Immature natural killer cell (primary cell): ENCODE measurements at regions not wholly inside any gene's neighbourhood (a gene's known extent, or its start where the extent isn't known, plus 50 kb on each side); places are given as distances from the start of the nearest gene placed in this dataset.

ENCODE experiments used
- DNase-seq, 3 donors: peaks; one replicate each; pipeline ENCODE4 v3.0.0; 2022; ENCODE audit warnings: mixed read lengths in 1 of 3
- H3K27ac Mint-ChIP-seq, 6 donors: one replicate each; pipeline ENCODE4 v1.8.0; 2020; ENCODE audit warnings: mixed read lengths in 6 of 6, mild to moderate bottlenecking in 5 of 6, inconsistent platforms in 4 of 6, moderate library complexity in 3 of 6
- H3K27me3 Mint-ChIP-seq, 3 donors: one replicate each; pipeline ENCODE4 v1.8.0; 2020 to 2021; ENCODE audit warnings: low read depth in 3 of 3, mild to moderate bottlenecking in 3 of 3, mixed read lengths in 3 of 3, moderate library complexity in 3 of 3, inconsistent platforms in 1 of 3
- H3K36me3 Mint-ChIP-seq, 3 donors: one replicate each; pipeline ENCODE4 v1.8.0; 2020; ENCODE audit warnings: mixed read lengths in 3 of 3, inconsistent platforms in 2 of 3, mild to moderate bottlenecking in 2 of 3
- H3K4me1 Mint-ChIP-seq, 2 donors: one replicate each; pipeline ENCODE4 v1.8.0; 2020; ENCODE audit warnings: inconsistent platforms in 2 of 2, mild to moderate bottlenecking in 2 of 2, mixed read lengths in 2 of 2, moderate library complexity in 1 of 2
- H3K4me3 Mint-ChIP-seq, 5 donors: one replicate each; pipeline ENCODE4 v1.8.0; 2020; ENCODE audit warnings: mild to moderate bottlenecking in 5 of 5, mixed read lengths in 5 of 5, inconsistent platforms in 3 of 5, moderate library complexity in 3 of 5
- H3K9me3 Mint-ChIP-seq, 6 donors: one replicate each; pipeline ENCODE4 v1.8.0; 2020; ENCODE audit warnings: mild to moderate bottlenecking in 6 of 6, mixed read lengths in 6 of 6, inconsistent platforms in 4 of 6, moderate library complexity in 3 of 6

- Mint-ChIP-seq H3K36me3 (no peaks in the 10 kb centered on the region), H3K27me3 (peaks cover 0 to 7% (median 0%) of the 10 kb centered on the region in 3 donors), H3K9me3 (no peaks in the 10 kb centered on the region), H3K27ac (no peak overlapping the region), H3K4me1 (no peaks in the 10 kb centered on the region), H3K4me3 (no peak overlapping the region)
- DNase-seq: no peak
Measured at GRCh38 chr9:107615321-107615720, 125.8 kb upstream of the KLF4 start.

GRCh38 chr9:107614765-107615164 is 125.2 kb upstream of the KLF4 start:
- DNase-seq: no peak
- Mint-ChIP-seq H3K36me3 (no peaks in the 10 kb centered on the region), H3K9me3 (no peaks in the 10 kb centered on the region), H3K27ac (no peak overlapping the region), H3K27me3 (peaks cover 0 to 7% (median 0%) of the 10 kb centered on the region in 3 donors), H3K4me1 (no peaks in the 10 kb centered on the region), H3K4me3 (no peak overlapping the region)

GRCh38 chr9:107613321-107613720 is 123.8 kb upstream of the KLF4 start:
- no peak for DNase-seq
- Mint-ChIP-seq H3K36me3 (no peaks in the 10 kb centered on the region), H3K4me1 (no peaks in the 10 kb centered on the region), H3K9me3 (no peaks in the 10 kb centered on the region), H3K4me3 (no peak overlapping the region), H3K27me3 (peaks cover 0 to 7% (median 0%) of the 10 kb centered on the region in 3 donors), H3K27ac (no peak overlapping the region)

- H3K36me3 Mint-ChIP-seq: no peaks in the 10 kb centered on the region
- H3K27me3 Mint-ChIP-seq: peaks cover 0 to 9% (median 1%) of the 10 kb centered on the region in 3 donors
- no peak overlapping the region for H3K4me3 Mint-ChIP-seq
- H3K9me3 Mint-ChIP-seq: no peaks in the 10 kb centered on the region
- no peak overlapping the region for H3K27ac Mint-ChIP-seq
- no peak for DNase-seq
- H3K4me1 Mint-ChIP-seq: no peaks in the 10 kb centered on the region
Measured at GRCh38 chr9:107612136-107612535, 122.6 kb upstream of the KLF4 start.

GRCh38 chr9:107609547-107609946 is 120.0 kb upstream of the KLF4 start:
- H3K9me3 Mint-ChIP-seq: no peaks in the 10 kb centered on the region
- no peaks in the 10 kb centered on the region for H3K36me3 Mint-ChIP-seq
- no peak for DNase-seq
- no peak overlapping the region for H3K4me3 Mint-ChIP-seq
- no peaks in the 10 kb centered on the region for H3K4me1 Mint-ChIP-seq
- H3K27me3 Mint-ChIP-seq: peaks cover 0 to 5% (median 1%) of the 10 kb centered on the region in 3 donors
- no peak overlapping the region for H3K27ac Mint-ChIP-seq

GRCh38 chr9:107606149-107606790 is 116.7 kb upstream of the KLF4 start:
- Mint-ChIP-seq H3K9me3 (no peaks in the 10 kb centered on the region), H3K36me3 (no peaks in the 10 kb centered on the region), H3K4me1 (no peaks in the 10 kb centered on the region), H3K27me3 (peaks cover 0 to 4% (median 3%) of the 10 kb centered on the region in 3 donors), H3K4me3 (no peak overlapping the region), H3K27ac (no peak overlapping the region)
- DNase-seq: no peak

GRCh38 chr9:107605041-107605440 is 115.5 kb upstream of the KLF4 start:
- Mint-ChIP-seq H3K4me3 (no peak overlapping the region), H3K27ac (no peak overlapping the region), H3K27me3 (peaks cover 0 to 3% (median 2%) of the 10 kb centered on the region in 3 donors)

GRCh38 chr9:107603281-107603680 is 113.7 kb upstream of the KLF4 start:
- Mint-ChIP-seq H3K27me3 (peaks cover 0 to 3% (median 2%) of the 10 kb centered on the region in 3 donors), H3K4me3 (no peak overlapping the region), H3K9me3 (peaks cover 0 to 1% (median 0%) of the 10 kb centered on the region in 6 donors), H3K27ac (no peak overlapping the region), H3K36me3 (no peaks in the 10 kb centered on the region), H3K4me1 (no peaks in the 10 kb centered on the region)
- no peak for DNase-seq

More at GRCh38 chr9:107605041-107605440, 115.5 kb upstream of the KLF4 start:
- no peaks in the 10 kb centered on the region for H3K4me1 Mint-ChIP-seq
- no peaks in the 10 kb centered on the region for H3K36me3 Mint-ChIP-seq
- no peaks in the 10 kb centered on the region for H3K9me3 Mint-ChIP-seq
- DNase-seq: no peak

- Mint-ChIP-seq H3K36me3 (no peaks in the 10 kb centered on the region), H3K27ac (no peak overlapping the region), H3K4me1 (no peaks in the 10 kb centered on the region), H3K9me3 (peaks cover 0 to 1% (median 0%) of the 10 kb centered on the region in 6 donors), H3K27me3 (peaks cover 0 to 2% (median 1%) of the 10 kb centered on the region in 3 donors), H3K4me3 (no peak overlapping the region)
- no peak for DNase-seq
Measured at GRCh38 chr9:107600060-107600573, 110.5 kb upstream of the KLF4 start.

- H3K9me3 Mint-ChIP-seq: peaks cover 0 to 1% (median 0%) of the 10 kb centered on the region in 6 donors
Measured at GRCh38 chr9:107597743-107598217, 108.2 kb upstream of the KLF4 start.

GRCh38 chr9:107594908-107595530 is 105.5 kb upstream of the KLF4 start:
- H3K36me3 Mint-ChIP-seq: no peaks in the 10 kb centered on the region
- no peak overlapping the region for H3K4me3 Mint-ChIP-seq
- no peaks in the 10 kb centered on the region for H3K4me1 Mint-ChIP-seq
- no peak for DNase-seq
- H3K27me3 Mint-ChIP-seq: peaks cover 0 to 2% (median 2%) of the 10 kb centered on the region in 3 donors
- H3K9me3 Mint-ChIP-seq: peaks cover 0 to 1% (median 0%) of the 10 kb centered on the region in 6 donors
- H3K27ac Mint-ChIP-seq: no peak overlapping the region

More at GRCh38 chr9:107597743-107598217, 108.2 kb upstream of the KLF4 start:
- H3K27ac Mint-ChIP-seq: no peak overlapping the region
- H3K4me1 Mint-ChIP-seq: no peaks in the 10 kb centered on the region
- H3K36me3 Mint-ChIP-seq: no peaks in the 10 kb centered on the region
- H3K4me3 Mint-ChIP-seq: no peak overlapping the region
- H3K27me3 Mint-ChIP-seq: peaks cover 0 to 2% (median 0%) of the 10 kb centered on the region in 3 donors
- DNase-seq: no peak

- H3K27me3 Mint-ChIP-seq: peaks cover 0 to 3% (median 2%) of the 10 kb centered on the region in 3 donors
- H3K9me3 Mint-ChIP-seq: no peaks in the 10 kb centered on the region
- DNase-seq: no peak
- H3K36me3 Mint-ChIP-seq: no peaks in the 10 kb centered on the region
- no peak overlapping the region for H3K4me3 Mint-ChIP-seq
- H3K4me1 Mint-ChIP-seq: no peaks in the 10 kb centered on the region
- no peak overlapping the region for H3K27ac Mint-ChIP-seq
Measured at GRCh38 chr9:107593224-107593870, 103.8 kb upstream of the KLF4 start.

- H3K4me1 Mint-ChIP-seq: no peaks in the 10 kb centered on the region
- no peaks in the 10 kb centered on the region for H3K9me3 Mint-ChIP-seq
- H3K4me3 Mint-ChIP-seq: no peak overlapping the region
- H3K27me3 Mint-ChIP-seq: peaks cover 0 to 5% (median 0%) of the 10 kb centered on the region in 3 donors
- no peak overlapping the region for H3K27ac Mint-ChIP-seq
- DNase-seq: no peak
- H3K36me3 Mint-ChIP-seq: no peaks in the 10 kb centered on the region
Measured at GRCh38 chr9:107592424-107592823, 102.9 kb upstream of the KLF4 start.

GRCh38 chr9:107591781-107592180 is 102.2 kb upstream of the KLF4 start:
- Mint-ChIP-seq H3K27me3 (peaks cover 0 to 5% (median 0%) of the 10 kb centered on the region in 3 donors), H3K36me3 (no peaks in the 10 kb centered on the region), H3K4me3 (no peak overlapping the region), H3K27ac (no peak overlapping the region), H3K9me3 (no peaks in the 10 kb centered on the region), H3K4me1 (no peaks in the 10 kb centered on the region)
- no peak for DNase-seq
